ENCODE measurements at regions not wholly inside any gene's neighbourhood (a gene's known extent, or its start where the extent isn't known, plus 50 kb on each side); places are given as distances from the start of the nearest gene placed in this dataset.

DNA sequence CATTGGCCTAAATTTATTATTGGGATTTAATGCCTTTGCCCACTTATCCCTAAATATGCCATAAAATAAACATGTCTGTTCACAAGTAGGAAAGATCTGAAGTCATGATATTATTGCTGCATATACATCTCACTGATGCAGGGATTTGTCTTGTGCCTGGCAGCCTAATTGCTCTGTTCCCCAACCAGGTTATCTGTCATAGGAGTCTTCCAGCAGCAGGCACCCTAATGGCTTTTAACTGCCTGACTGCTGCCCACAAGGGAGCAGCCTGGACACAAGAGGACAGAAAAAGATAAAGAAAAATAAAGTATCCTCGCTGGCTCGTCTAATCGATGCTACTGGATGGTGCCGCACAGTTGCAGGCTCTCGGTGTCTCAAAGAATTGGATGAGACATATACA, 337.6 kb upstream of the FAR2 start:
- TF ChIP-seq POLR2AphosphoS5 (IDR thresholded peaks at IDR 0.05) (no peak), POLR2A (IDR thresholded peaks at IDR 0.05) (no peak)
- TF ChIP-seq, protein P1, sequence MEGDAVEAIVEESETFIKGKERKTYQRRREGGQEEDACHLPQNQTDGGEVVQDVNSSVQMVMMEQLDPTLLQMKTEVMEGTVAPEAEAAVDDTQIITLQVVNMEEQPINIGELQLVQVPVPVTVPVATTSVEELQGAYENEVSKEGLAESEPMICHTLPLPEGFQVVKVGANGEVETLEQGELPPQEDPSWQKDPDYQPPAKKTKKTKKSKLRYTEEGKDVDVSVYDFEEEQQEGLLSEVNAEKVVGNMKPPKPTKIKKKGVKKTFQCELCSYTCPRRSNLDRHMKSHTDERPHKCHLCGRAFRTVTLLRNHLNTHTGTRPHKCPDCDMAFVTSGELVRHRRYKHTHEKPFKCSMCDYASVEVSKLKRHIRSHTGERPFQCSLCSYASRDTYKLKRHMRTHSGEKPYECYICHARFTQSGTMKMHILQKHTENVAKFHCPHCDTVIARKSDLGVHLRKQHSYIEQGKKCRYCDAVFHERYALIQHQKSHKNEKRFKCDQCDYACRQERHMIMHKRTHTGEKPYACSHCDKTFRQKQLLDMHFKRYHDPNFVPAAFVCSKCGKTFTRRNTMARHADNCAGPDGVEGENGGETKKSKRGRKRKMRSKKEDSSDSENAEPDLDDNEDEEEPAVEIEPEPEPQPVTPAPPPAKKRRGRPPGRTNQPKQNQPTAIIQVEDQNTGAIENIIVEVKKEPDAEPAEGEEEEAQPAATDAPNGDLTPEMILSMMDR (IDR thresholded peaks at IDR 0.05 in 8 of 11, conservative IDR thresholded peaks at IDR 0.05 in 3 of 11): no peak
- no peaks in the 10 kb centered on the region for H3K9me3 ChIP-seq
- H3K4me1 ChIP-seq: no peaks in the 10 kb centered on the region
- intact Hi-C loops (cut with DNase I; ENCODE audit: low total_unique reads): no loop called here
- H3K27ac ChIP-seq: no peak overlapping the region
- DNase-seq: peak; percentile 35
- no peak overlapping the region for H3K4me3 ChIP-seq
- 78 to 89% (median 81%) methylated on average over 5 of the region's 5 CpGs for WGBS, 5 donors
- no peaks in the 10 kb centered on the region for H3K27me3 ChIP-seq (replicated peaks in 1 of 7)
- H3K36me3 ChIP-seq: no peaks in the 10 kb centered on the region

DNA sequence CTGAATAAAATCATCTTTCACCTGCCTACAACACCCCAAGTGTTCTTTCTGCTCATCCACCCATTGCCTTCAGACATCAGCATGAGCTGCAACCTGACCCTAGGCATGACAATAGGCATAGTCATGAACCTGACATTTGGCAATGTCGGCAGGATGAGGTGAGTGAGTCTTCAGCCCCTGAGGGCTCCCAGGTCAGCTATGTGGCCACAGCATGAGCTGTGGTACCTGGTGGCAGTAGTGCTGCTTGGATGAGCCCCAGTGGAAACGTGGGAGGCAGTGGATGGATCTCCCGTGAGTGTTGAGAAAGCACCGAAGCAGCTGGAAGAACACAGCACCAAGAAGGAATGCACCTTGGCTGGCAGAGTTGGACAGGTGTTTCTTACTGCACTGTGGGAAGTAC, 334.8 kb upstream of the FAR2 start:
- peak; percentile 41 for DNase-seq
- H3K4me3 ChIP-seq: no peak overlapping the region
- TF ChIP-seq, protein P1 (IDR thresholded peaks at IDR 0.05 in 8 of 11, conservative IDR thresholded peaks at IDR 0.05 in 3 of 11): no peak
- TF ChIP-seq POLR2AphosphoS5 (IDR thresholded peaks at IDR 0.05) (no peak), POLR2A (IDR thresholded peaks at IDR 0.05) (no peak)
- no peaks in the 10 kb centered on the region for H3K9me3 ChIP-seq
- WGBS, 5 donors: 77 to 88% (median 81%) methylated on average over 4 of the region's 4 CpGs
- no peaks in the 10 kb centered on the region for H3K4me1 ChIP-seq
- intact Hi-C loops (cut with DNase I; ENCODE audit: low total_unique reads): no loop called here
- H3K27me3 ChIP-seq (replicated peaks in 1 of 7): no peaks in the 10 kb centered on the region
- no peaks in the 10 kb centered on the region for H3K36me3 ChIP-seq
- H3K27ac ChIP-seq: no peak overlapping the region

DNA sequence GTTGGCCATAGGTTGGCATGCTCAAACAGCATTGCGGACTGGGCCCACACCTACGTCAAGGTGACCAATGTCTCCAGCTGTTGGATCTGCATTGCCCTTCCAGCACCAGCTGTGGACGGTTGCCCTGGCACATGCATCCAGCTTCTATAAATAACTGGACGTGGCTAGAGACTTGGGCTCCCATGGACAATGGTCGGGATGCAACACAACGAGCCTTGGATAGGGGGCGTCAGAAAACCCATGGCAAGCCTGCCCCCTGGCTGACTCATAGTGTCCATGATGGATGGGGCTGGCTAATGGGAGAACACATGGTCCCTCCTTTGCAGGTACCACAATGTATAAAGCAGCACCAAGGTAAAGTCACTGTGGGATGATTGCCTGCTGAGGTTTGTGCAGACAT, 331.6 kb upstream of the FAR2 start:
- Histone ChIP-seq H3K27me3 (replicated peaks in 1 of 7) (no peaks in the 10 kb centered on the region), H3K4me1 (no peaks in the 10 kb centered on the region), H3K9me3 (no peaks in the 10 kb centered on the region), H3K36me3 (no peaks in the 10 kb centered on the region), H3K4me3 (no peak overlapping the region), H3K27ac (no peak overlapping the region)
- intact Hi-C loops (cut with DNase I; ENCODE audit: low total_unique reads): no loop called here
- WGBS, 5 donors: 82 to 92% (median 86%) methylated on average over 7 of the region's 7 CpGs
- TF ChIP-seq POLR2A (IDR thresholded peaks at IDR 0.05) (no peak), POLR2AphosphoS5 (IDR thresholded peaks at IDR 0.05) (no peak)
- TF ChIP-seq, protein P1 (IDR thresholded peaks at IDR 0.05 in 8 of 11, conservative IDR thresholded peaks at IDR 0.05 in 3 of 11): no peak
- DNase-seq: peak; percentile 29

DNA sequence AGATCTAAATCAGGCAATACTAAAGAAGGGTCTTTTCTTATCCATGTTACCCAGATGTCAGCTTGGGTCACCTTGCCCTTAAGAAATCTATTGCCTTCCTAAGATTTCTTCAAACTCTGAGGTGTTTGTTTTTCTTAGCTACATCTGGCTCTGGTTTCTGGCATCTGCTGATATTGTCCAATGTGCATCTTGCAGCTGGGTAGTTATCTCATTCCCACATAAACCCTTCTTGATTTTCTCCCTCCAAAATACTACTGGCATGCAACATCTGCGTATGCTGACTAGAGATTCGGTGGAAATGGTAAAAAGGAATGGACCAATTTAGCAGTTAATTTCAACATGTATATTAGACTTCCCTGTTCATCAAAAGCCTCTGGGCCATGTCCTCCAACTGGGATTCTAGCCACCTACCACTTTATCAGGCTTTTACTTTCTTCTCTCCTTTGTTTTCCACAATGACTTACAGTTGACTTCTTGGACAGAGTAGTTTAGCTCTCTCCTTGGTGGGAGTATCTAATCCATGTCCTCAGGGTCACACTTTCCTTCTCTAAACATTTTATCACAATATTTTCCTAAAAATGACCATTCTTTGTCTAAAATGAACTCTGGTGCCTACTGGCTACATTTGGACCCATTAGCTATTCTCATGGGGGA, 324.8 kb upstream of the FAR2 start:
- H3K4me1 ChIP-seq: no peaks in the 10 kb centered on the region
- H3K4me3 ChIP-seq: no peak overlapping the region
- no peaks in the 10 kb centered on the region for H3K9me3 ChIP-seq
- intact Hi-C loops (cut with DNase I; ENCODE audit: low total_unique reads): no loop called here
- H3K36me3 ChIP-seq: no peaks in the 10 kb centered on the region
- no peak for TF ChIP-seq POLR2A (IDR thresholded peaks at IDR 0.05)
- TF ChIP-seq POLR2AphosphoS5 (IDR thresholded peaks at IDR 0.05): no peak
- TF ChIP-seq, protein P1 (IDR thresholded peaks at IDR 0.05 in 8 of 11, conservative IDR thresholded peaks at IDR 0.05 in 3 of 11): no peak
- DNase-seq: no peak
- H3K27me3 ChIP-seq (replicated peaks in 1 of 7): no peaks in the 10 kb centered on the region
- WGBS, 5 donors: 83 to 100% (median 96%) methylated on average over 2 of the region's 2 CpGs
- H3K27ac ChIP-seq: no peak overlapping the region

Data from spleen (tissue), 11 donors.